ENCODE measurements at regions not wholly inside any gene's neighbourhood (a gene's known extent, or its start where the extent isn't known, plus 50 kb on each side); places are given as distances from the start of the nearest gene placed in this dataset.

GRCh38 chr16:11445486-11445885, 100.2 kb downstream of the RMI2 start:
- H3K36me3 Mint-ChIP-seq (ENCODE audit: low read depth), result peaks cover 4% of the 10 kb centered on the region
- no peak for DNase-seq (ENCODE audit: low spot score)
- H3K4me1 Mint-ChIP-seq (ENCODE audit: low read depth), result no peaks in the 10 kb centered on the region
- peaks cover 19% of the 10 kb centered on the region for H3K27me3 Mint-ChIP-seq (ENCODE audit: low read depth)
- peaks cover 10% of the 10 kb centered on the region for H3K9me3 Mint-ChIP-seq (ENCODE audit: low read depth)
- no peak overlapping the region for H3K4me3 Mint-ChIP-seq (ENCODE audit: unreplicated experiment)
- no peak for TF ChIP-seq CTCF (IDR thresholded peaks at IDR 0.05)
- no peak overlapping the region for H3K27ac Mint-ChIP-seq (ENCODE audit: unreplicated experiment)

- Mint-ChIP-seq H3K27ac (ENCODE audit: unreplicated experiment) (no peak overlapping the region), H3K4me1 (ENCODE audit: low read depth) (no peaks in the 10 kb centered on the region), H3K4me3 (ENCODE audit: unreplicated experiment) (no peak overlapping the region), H3K27me3 (ENCODE audit: low read depth) (peaks cover 21% of the 10 kb centered on the region), H3K9me3 (ENCODE audit: low read depth) (peaks cover under 1% of the 10 kb centered on the region), H3K36me3 (ENCODE audit: low read depth) (peaks cover 2% of the 10 kb centered on the region)
- no peak for TF ChIP-seq CTCF (IDR thresholded peaks at IDR 0.05)
- no peak for DNase-seq (ENCODE audit: low spot score)
These were observed 101.4 kb downstream of the RMI2 start for GRCh38 chr16:11446566-11447119.

GRCh38 chr16:11447272-11447671, 102.0 kb downstream of the RMI2 start:
- no peak overlapping the region for H3K4me3 Mint-ChIP-seq (ENCODE audit: unreplicated experiment)
- TF ChIP-seq CTCF (IDR thresholded peaks at IDR 0.05), result no peak
- peaks cover 2% of the 10 kb centered on the region for H3K36me3 Mint-ChIP-seq (ENCODE audit: low read depth)
- H3K4me1 Mint-ChIP-seq (ENCODE audit: low read depth), result no peaks in the 10 kb centered on the region
- H3K27me3 Mint-ChIP-seq (ENCODE audit: low read depth), result peaks cover 22% of the 10 kb centered on the region
- no peak for DNase-seq (ENCODE audit: low spot score)
- no peaks in the 10 kb centered on the region for H3K9me3 Mint-ChIP-seq (ENCODE audit: low read depth)
- H3K27ac Mint-ChIP-seq (ENCODE audit: unreplicated experiment), result no peak overlapping the region

GRCh38 chr16:11447836-11448235, 102.6 kb downstream of the RMI2 start:
- peaks cover 2% of the 10 kb centered on the region for H3K36me3 Mint-ChIP-seq (ENCODE audit: low read depth)
- TF ChIP-seq CTCF (IDR thresholded peaks at IDR 0.05), result no peak
- no peak overlapping the region for H3K4me3 Mint-ChIP-seq (ENCODE audit: unreplicated experiment)
- peaks cover 24% of the 10 kb centered on the region for H3K27me3 Mint-ChIP-seq (ENCODE audit: low read depth)
- H3K27ac Mint-ChIP-seq (ENCODE audit: unreplicated experiment), result no peak overlapping the region
- peaks cover under 1% of the 10 kb centered on the region for H3K4me1 Mint-ChIP-seq (ENCODE audit: low read depth)
- no peak for DNase-seq (ENCODE audit: low spot score)
- H3K9me3 Mint-ChIP-seq (ENCODE audit: low read depth), result no peaks in the 10 kb centered on the region

GRCh38 chr16:11448796-11449416, 103.6 kb downstream of the RMI2 start:
- no peak for TF ChIP-seq CTCF (IDR thresholded peaks at IDR 0.05)
- no peak overlapping the region for H3K4me3 Mint-ChIP-seq (ENCODE audit: unreplicated experiment)
- H3K4me1 Mint-ChIP-seq (ENCODE audit: low read depth), result peaks cover 2% of the 10 kb centered on the region
- peaks cover 28% of the 10 kb centered on the region for H3K27me3 Mint-ChIP-seq (ENCODE audit: low read depth)
- H3K36me3 Mint-ChIP-seq (ENCODE audit: low read depth), result peaks cover 2% of the 10 kb centered on the region
- H3K9me3 Mint-ChIP-seq (ENCODE audit: low read depth), result no peaks in the 10 kb centered on the region
- H3K27ac Mint-ChIP-seq (ENCODE audit: unreplicated experiment), result peak overlapping the region; percentile 49
- DNase-seq (ENCODE audit: low spot score), result no peak

Data from chondrocyte (in vitro differentiated cells).